ENCODE measurements at regions not wholly inside any gene's neighbourhood (a gene's known extent, or its start where the extent isn't known, plus 50 kb on each side); places are given as distances from the start of the nearest gene placed in this dataset.

DNA sequence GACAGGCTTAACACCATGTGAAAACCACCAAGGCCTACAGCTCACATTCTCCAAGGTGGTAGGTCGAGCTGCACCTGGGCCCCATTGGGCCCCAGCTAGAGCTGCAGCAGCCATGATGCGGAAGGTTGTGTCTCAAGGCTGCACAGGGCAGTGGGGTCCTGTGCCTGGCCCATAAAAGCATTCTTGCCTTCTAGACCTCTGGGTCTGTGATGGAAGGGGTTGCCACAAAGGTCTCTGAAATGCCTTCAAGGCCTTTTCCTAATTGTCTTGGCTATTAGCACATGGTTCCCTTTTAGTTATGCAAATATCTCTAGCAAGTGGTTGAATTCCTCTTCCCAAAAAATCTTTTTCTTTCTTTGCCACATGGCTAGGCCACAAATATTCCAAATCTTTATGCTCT, 52.5 kb upstream of the C11orf58 start:
- no peak for TF ChIP-seq SIN3A (IDR thresholded peaks at IDR 0.05; ENCODE audit: borderline replicate concordance, insufficient read depth, low read length)
- TF ChIP-seq TAF1 (IDR thresholded peaks at IDR 0.05; ENCODE audit: borderline replicate concordance, insufficient read depth, low read length), result no peak
- TF ChIP-seq, protein P1, sequence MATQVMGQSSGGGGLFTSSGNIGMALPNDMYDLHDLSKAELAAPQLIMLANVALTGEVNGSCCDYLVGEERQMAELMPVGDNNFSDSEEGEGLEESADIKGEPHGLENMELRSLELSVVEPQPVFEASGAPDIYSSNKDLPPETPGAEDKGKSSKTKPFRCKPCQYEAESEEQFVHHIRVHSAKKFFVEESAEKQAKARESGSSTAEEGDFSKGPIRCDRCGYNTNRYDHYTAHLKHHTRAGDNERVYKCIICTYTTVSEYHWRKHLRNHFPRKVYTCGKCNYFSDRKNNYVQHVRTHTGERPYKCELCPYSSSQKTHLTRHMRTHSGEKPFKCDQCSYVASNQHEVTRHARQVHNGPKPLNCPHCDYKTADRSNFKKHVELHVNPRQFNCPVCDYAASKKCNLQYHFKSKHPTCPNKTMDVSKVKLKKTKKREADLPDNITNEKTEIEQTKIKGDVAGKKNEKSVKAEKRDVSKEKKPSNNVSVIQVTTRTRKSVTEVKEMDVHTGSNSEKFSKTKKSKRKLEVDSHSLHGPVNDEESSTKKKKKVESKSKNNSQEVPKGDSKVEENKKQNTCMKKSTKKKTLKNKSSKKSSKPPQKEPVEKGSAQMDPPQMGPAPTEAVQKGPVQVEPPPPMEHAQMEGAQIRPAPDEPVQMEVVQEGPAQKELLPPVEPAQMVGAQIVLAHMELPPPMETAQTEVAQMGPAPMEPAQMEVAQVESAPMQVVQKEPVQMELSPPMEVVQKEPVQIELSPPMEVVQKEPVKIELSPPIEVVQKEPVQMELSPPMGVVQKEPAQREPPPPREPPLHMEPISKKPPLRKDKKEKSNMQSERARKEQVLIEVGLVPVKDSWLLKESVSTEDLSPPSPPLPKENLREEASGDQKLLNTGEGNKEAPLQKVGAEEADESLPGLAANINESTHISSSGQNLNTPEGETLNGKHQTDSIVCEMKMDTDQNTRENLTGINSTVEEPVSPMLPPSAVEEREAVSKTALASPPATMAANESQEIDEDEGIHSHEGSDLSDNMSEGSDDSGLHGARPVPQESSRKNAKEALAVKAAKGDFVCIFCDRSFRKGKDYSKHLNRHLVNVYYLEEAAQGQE (IDR thresholded peaks at IDR 0.05; ENCODE audit: insufficient read depth in 1 of 2, low read depth in 2 of 2, low read length in 2 of 2), result no peak
- TF ChIP-seq FOXP2 (optimal IDR thresholded peaks at IDR 0.05; ENCODE audit: borderline replicate concordance, extremely low read depth, extremely low read length, insufficient read depth), result no peak
- TF ChIP-seq POLR2AphosphoS5 (IDR thresholded peaks at IDR 0.05; ENCODE audit: low read depth, low read length), result no peak

DNA sequence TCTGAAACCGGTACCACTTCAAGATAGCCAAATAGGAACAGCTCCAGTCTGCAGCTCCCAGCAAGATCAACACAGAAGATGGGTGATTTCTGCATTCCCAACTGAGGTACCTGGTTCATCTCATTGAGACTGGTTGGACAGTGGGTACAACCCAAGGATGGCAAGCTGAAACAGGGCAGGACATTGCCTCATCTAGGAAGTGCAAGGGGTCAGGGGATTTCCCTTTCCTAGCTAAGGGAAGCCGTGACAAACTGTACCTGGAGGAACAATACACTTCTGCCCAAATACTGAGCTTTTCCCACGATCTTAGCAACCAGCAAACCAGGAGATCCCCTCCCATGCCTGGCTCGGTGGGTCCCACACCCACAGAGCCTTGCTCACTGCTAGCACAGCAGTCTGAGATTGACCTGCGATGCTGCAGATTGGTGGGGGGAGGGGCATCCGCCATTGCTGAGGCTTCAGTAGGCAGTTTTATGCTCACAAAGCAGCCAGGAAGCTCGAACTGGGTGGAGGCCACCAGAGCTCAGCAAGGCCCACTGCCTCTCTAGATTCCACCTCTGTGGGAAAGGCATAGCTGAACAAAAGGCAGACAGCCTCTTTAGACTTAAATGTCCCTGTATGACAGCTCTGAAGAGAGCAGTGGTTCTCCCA, 59.9 kb upstream of the C11orf58 start:
- TF ChIP-seq TAF1 (IDR thresholded peaks at IDR 0.05; ENCODE audit: borderline replicate concordance, insufficient read depth, low read length), result no peak
- TF ChIP-seq POLR2AphosphoS5 (IDR thresholded peaks at IDR 0.05; ENCODE audit: low read depth, low read length), result no peak
- TF ChIP-seq FOXP2 (optimal IDR thresholded peaks at IDR 0.05; ENCODE audit: borderline replicate concordance, extremely low read depth, extremely low read length, insufficient read depth), result no peak
- no peak for TF ChIP-seq SIN3A (IDR thresholded peaks at IDR 0.05; ENCODE audit: borderline replicate concordance, insufficient read depth, low read length)
- TF ChIP-seq, protein P1 (IDR thresholded peaks at IDR 0.05; ENCODE audit: insufficient read depth in 1 of 2, low read depth in 2 of 2, low read length in 2 of 2), result no peak

DNA sequence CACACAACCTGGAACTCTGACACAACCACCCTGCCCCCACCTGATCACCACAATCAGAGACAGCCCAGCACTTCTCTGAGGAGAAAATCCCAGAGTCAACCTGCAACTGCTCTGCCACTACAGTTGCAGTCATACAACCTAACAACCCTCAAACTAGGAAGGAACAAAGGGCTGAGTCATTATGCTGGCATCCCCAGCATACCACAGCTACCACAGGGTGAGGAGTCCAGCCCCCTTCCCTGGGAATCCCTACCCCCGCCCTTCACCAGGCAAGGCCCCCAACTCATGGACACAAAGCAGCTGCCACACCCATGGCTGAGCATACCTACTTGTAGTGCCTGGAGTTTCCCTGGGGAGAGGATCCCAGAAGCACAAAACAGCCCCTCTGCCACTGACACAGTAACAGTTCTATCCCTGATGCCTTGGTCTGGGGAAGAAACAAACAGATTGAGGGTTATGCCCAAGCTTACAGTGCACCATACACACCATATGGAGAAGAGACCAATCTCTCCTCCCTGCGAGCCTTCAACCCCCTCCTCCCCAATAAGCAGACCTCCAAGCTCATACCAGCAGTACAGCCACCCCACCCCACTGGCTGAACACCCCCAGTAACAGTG, 68.5 kb upstream of the C11orf58 start:
- TF ChIP-seq TAF1 (IDR thresholded peaks at IDR 0.05; ENCODE audit: borderline replicate concordance, insufficient read depth, low read length), result no peak
- TF ChIP-seq SIN3A (IDR thresholded peaks at IDR 0.05; ENCODE audit: borderline replicate concordance, insufficient read depth, low read length), result no peak
- no peak for TF ChIP-seq FOXP2 (optimal IDR thresholded peaks at IDR 0.05; ENCODE audit: borderline replicate concordance, extremely low read depth, extremely low read length, insufficient read depth)
- no peak for TF ChIP-seq POLR2AphosphoS5 (IDR thresholded peaks at IDR 0.05; ENCODE audit: low read depth, low read length)
- TF ChIP-seq, protein P1 (IDR thresholded peaks at IDR 0.05; ENCODE audit: insufficient read depth in 1 of 2, low read depth in 2 of 2, low read length in 2 of 2), result no peak

DNA sequence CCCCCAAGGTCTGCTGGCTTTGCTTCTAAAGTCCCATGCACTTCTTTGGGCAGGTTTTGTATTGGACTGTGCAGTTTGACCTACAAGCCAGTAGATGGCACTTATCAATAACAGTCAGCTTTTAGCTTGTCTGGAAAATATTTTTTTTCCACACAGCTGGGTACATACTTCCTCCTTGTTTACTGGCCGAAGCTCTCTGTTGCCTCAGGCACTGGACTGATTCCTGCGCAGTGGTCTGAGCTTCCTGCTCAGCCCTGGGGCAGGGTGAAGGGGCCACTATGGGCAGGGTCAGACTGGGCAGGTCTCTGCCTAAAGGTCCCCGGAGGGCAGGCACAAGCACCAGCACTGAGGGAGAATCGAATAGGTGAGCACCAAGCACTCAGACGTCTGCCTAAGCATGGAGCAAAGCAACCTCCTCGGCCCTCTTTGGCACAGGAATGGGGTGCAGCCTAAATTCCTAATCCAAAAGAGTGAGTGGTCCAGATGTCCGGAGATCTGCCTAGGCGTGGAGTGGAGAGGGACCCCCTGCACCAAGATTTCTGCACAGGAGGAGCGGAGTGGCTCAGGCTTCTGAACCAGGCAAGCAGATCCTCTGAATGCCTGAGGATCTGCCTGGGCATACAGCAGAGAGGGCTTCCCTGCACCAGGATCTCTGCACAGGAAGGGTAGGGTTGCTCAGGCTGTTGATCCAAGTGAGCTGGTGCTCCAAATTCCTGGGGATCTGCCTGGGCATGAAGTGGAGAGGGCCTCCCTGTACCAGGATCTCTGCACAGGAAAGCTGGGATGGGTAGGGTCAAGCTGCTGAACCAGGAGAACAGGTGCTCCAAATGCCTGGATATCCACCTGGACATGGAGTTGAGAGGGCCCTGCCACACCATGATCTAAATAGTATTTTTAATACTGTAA, 105.9 kb upstream of the C11orf58 start:
- TF ChIP-seq, protein P1 (IDR thresholded peaks at IDR 0.05; ENCODE audit: insufficient read depth in 1 of 2, low read depth in 2 of 2, low read length in 2 of 2), result no peak
- TF ChIP-seq SIN3A (IDR thresholded peaks at IDR 0.05; ENCODE audit: borderline replicate concordance, insufficient read depth, low read length) (no peak), POLR2AphosphoS5 (IDR thresholded peaks at IDR 0.05; ENCODE audit: low read depth, low read length) (no peak), FOXP2 (optimal IDR thresholded peaks at IDR 0.05; ENCODE audit: borderline replicate concordance, extremely low read depth, extremely low read length, insufficient read depth) (no peak), TAF1 (IDR thresholded peaks at IDR 0.05; ENCODE audit: borderline replicate concordance, insufficient read depth, low read length) (no peak)
